ENCODE measurements at regions not wholly inside any gene's neighbourhood (a gene's known extent, or its start where the extent isn't known, plus 50 kb on each side); places are given as distances from the start of the nearest gene placed in this dataset.
"Not testable (repeated sequence)": the region's sequence is repeated elsewhere in the genome, so short reads cannot be mapped to it uniquely, and the experiment has no call there.

GRCh38 chr2:47728551-47728950 lies 54.4 kb upstream of the MSH6 start:
- no peak overlapping the region for H3K4me3 ChIP-seq (ENCODE audit: low read depth, low read length)
- DNase-seq (ENCODE audit: low read depth), result no peak

GRCh38 chr2:47727956-47728355 lies 55.0 kb upstream of the MSH6 start:
- no peak for DNase-seq (ENCODE audit: low read depth)
- no peak overlapping the region for H3K4me3 ChIP-seq (ENCODE audit: low read depth, low read length)

GRCh38 chr2:47726978-47727377 lies 56.0 kb upstream of the MSH6 start:
- H3K4me3 ChIP-seq (ENCODE audit: low read depth, low read length); DNase-seq (ENCODE audit: low read depth): not testable (repeated sequence)

- DNase-seq (ENCODE audit: low read depth), result peak; percentile 4
- no peak overlapping the region for H3K4me3 ChIP-seq (ENCODE audit: low read depth, low read length)
These were observed 57.1 kb upstream of the MSH6 start for GRCh38 chr2:47725808-47726207.

GRCh38 chr2:47724221-47724981 lies 58.5 kb upstream of the MSH6 start:
- DNase-seq (ENCODE audit: low read depth), result peak; percentile 1
- H3K4me3 ChIP-seq (ENCODE audit: low read depth, low read length), result no peak overlapping the region

- H3K4me3 ChIP-seq (ENCODE audit: low read depth, low read length), result no peak overlapping the region
- no peak for DNase-seq (ENCODE audit: low read depth)
These were observed 61.6 kb upstream of the MSH6 start for GRCh38 chr2:47721296-47721695.

- H3K4me3 ChIP-seq (ENCODE audit: low read depth, low read length), result no peak overlapping the region
- no peak for DNase-seq (ENCODE audit: low read depth)
These were observed 62.4 kb upstream of the MSH6 start for GRCh38 chr2:47720559-47720958.

GRCh38 chr2:47720036-47720435 lies 62.9 kb upstream of the MSH6 start:
- DNase-seq (ENCODE audit: low read depth), result peak; percentile 16
- H3K4me3 ChIP-seq (ENCODE audit: low read depth, low read length), result no peak overlapping the region

GRCh38 chr2:47719099-47719498 lies 63.8 kb upstream of the MSH6 start:
- H3K4me3 ChIP-seq (ENCODE audit: low read depth, low read length), result no peak overlapping the region
- no peak for DNase-seq (ENCODE audit: low read depth)

GRCh38 chr2:47716307-47716706 lies 66.6 kb upstream of the MSH6 start:
- H3K4me3 ChIP-seq (ENCODE audit: low read depth, low read length); DNase-seq (ENCODE audit: low read depth): not testable (repeated sequence)

- DNase-seq (ENCODE audit: low read depth), result no peak
- no peak overlapping the region for H3K4me3 ChIP-seq (ENCODE audit: low read depth, low read length)
These were observed 67.4 kb upstream of the MSH6 start for GRCh38 chr2:47715552-47715951.

- no peak overlapping the region for H3K4me3 ChIP-seq (ENCODE audit: low read depth, low read length)
- DNase-seq (ENCODE audit: low read depth), result no peak
These were observed 74.0 kb upstream of the MSH6 start for GRCh38 chr2:47708801-47709499.

- DNase-seq (ENCODE audit: low read depth), result no peak
- no peak overlapping the region for H3K4me3 ChIP-seq (ENCODE audit: low read depth, low read length)
These were observed 78.7 kb upstream of the MSH6 start for GRCh38 chr2:47704287-47704686.

- DNase-seq (ENCODE audit: low read depth), result no peak
- no peak overlapping the region for H3K4me3 ChIP-seq (ENCODE audit: low read depth, low read length)
These were observed 83.3 kb upstream of the MSH6 start for GRCh38 chr2:47699533-47700215.

GRCh38 chr2:47698436-47698972 lies 84.4 kb upstream of the MSH6 start:
- not testable (repeated sequence) for DNase-seq (ENCODE audit: low read depth); H3K4me3 ChIP-seq (ENCODE audit: low read depth, low read length)

GRCh38 chr2:47697681-47698435 lies 85.1 kb upstream of the MSH6 start:
- H3K4me3 ChIP-seq (ENCODE audit: low read depth, low read length); DNase-seq (ENCODE audit: low read depth): not testable (repeated sequence)

- DNase-seq (ENCODE audit: low read depth), result no peak
- no peak overlapping the region for H3K4me3 ChIP-seq (ENCODE audit: low read depth, low read length)
These were observed 85.8 kb upstream of the MSH6 start for GRCh38 chr2:47697000-47697601.

GRCh38 chr2:47696478-47696831 lies 86.5 kb upstream of the MSH6 start:
- no peak for DNase-seq (ENCODE audit: low read depth)
- no peak overlapping the region for H3K4me3 ChIP-seq (ENCODE audit: low read depth, low read length)

- H3K4me3 ChIP-seq (ENCODE audit: low read depth, low read length), result no peak overlapping the region
- no peak for DNase-seq (ENCODE audit: low read depth)
These were observed 87.0 kb upstream of the MSH6 start for GRCh38 chr2:47695800-47696477.

Measured in skeletal muscle cell (primary cell).